ENCODE measurements at regions not wholly inside any gene's neighbourhood (a gene's known extent, or its start where the extent isn't known, plus 50 kb on each side); places are given as distances from the start of the nearest gene placed in this dataset.

GRCh38 chr12:124393414-124393790, 98.5 kb downstream of the RFLNA start:
- TF ChIP-seq EZH2 (IDR thresholded peaks at IDR 0.05; ENCODE audit: borderline replicate concordance, low read length) (no peak), CTCF (IDR thresholded peaks at IDR 0.05; ENCODE audit: low read length) (no peak)
